Natural killer cell (primary cell): ENCODE measurements at regions not wholly inside any gene's neighbourhood (a gene's known extent, or its start where the extent isn't known, plus 50 kb on each side); places are given as distances from the start of the nearest gene placed in this dataset.

Source experiments
- ATAC-seq, 3 donors: fragments of 150-1000 bp in 2 of 3; fragments of 200-7000 bp in 1 of 3; cut with Tn5 transposase; 1 replicate in 1 of 3; 2 replicates in 2 of 3; pipeline ENCODE4 v1.10.0; 2021; ENCODE audit warnings: mild to moderate bottlenecking in 2 of 3, moderate library complexity in 2 of 3
- DNase-seq, 2 donors: peaks; one replicate each; pipeline versions ENCODE4 v3.0.0 to v3.0.0-alpha.2; 2013 to 2021; ENCODE audit warnings: mixed read lengths in 1 of 2
- H3K27ac ChIP-seq: one replicate; pipeline ENCODE4 v1.5.1; 2013; ENCODE audit warnings: mild to moderate bottlenecking, low read length
- H3K27me3 ChIP-seq: one replicate; pipeline ENCODE4 v1.6.1; 2013; ENCODE audit warnings: low read length; ENCODE audit not compliant: control insufficient read depth, insufficient read depth
- H3K36me3 ChIP-seq: one replicate; pipeline ENCODE4 v1.6.1; 2013; ENCODE audit warnings: low read length; ENCODE audit not compliant: control insufficient read depth, insufficient read depth
- H3K4me1 ChIP-seq: one replicate; pipeline ENCODE4 v1.6.1; 2013; ENCODE audit warnings: low read length; ENCODE audit not compliant: control insufficient read depth, insufficient read depth
- H3K4me3 ChIP-seq: one replicate; pipeline ENCODE4 v1.5.1; 2013; ENCODE audit warnings: low read length
- H3K9me3 ChIP-seq: one replicate; pipeline ENCODE4 v1.6.1; 2013; ENCODE audit warnings: low read length; ENCODE audit not compliant: control insufficient read depth, insufficient read depth
- H3K27ac Mint-ChIP-seq, 2 donors: one replicate each; pipeline ENCODE4 v1.8.0; 2022; ENCODE audit warnings: mild to moderate bottlenecking in 2 of 2, mixed read lengths in 2 of 2, moderate library complexity in 1 of 2
- H3K27me3 Mint-ChIP-seq, 2 donors: one replicate each; pipeline ENCODE4 v1.8.0; 2022; ENCODE audit warnings: low read depth in 2 of 2, mixed read lengths in 2 of 2
- H3K36me3 Mint-ChIP-seq: one replicate; pipeline ENCODE4 v1.8.0; 2022; ENCODE audit warnings: mixed read lengths
- H3K4me1 Mint-ChIP-seq, 2 donors: one replicate each; pipeline ENCODE4 v1.8.0; 2022; ENCODE audit warnings: mixed read lengths in 2 of 2
- H3K4me3 Mint-ChIP-seq: one replicate; pipeline ENCODE4 v1.8.0; 2022; ENCODE audit warnings: mild to moderate bottlenecking, moderate library complexity, mixed read lengths
- H3K9me3 Mint-ChIP-seq, 2 donors: one replicate each; pipeline ENCODE4 v1.8.0; 2022; ENCODE audit warnings: mixed read lengths in 2 of 2
- WGBS: methylation state at CpG from one replicate; pipeline ENCODE4 v1.1.7; 2013; ENCODE audit warnings: missing lambda C conversion rate; ENCODE audit not compliant: insufficient coverage; 5-methylcytosine and 5-hydroxymethylcytosine counted together
- intact Hi-C: fragments of 100-400 bp; cut with micrococcal nuclease; formaldehyde crosslinking; loops from one replicate; pipeline ENCODE4 v1.14.2; 2022
- TF ChIP-seq, protein P1 (sequence below): fragments of 200-600 bp; IDR thresholded peaks from one replicate; pipeline ENCODE4 v1.8.0; 2022; ENCODE audit warnings: antibody characterized with exemption

GRCh38 chr1:79207786-79208185, 201.3 kb upstream of the ADGRL4 start:
- H3K4me1 ChIP-seq: no peaks in the 10 kb centered on the region
- Mint-ChIP-seq H3K36me3 (no peaks in the 10 kb centered on the region), H3K9me3 (peaks cover 15 to 26% of the 10 kb centered on the region in 2 donors), H3K4me3 (no peak overlapping the region), H3K27me3 (no peaks in the 10 kb centered on the region), H3K4me1 (no peaks in the 10 kb centered on the region), H3K27ac (no peak overlapping the region)
- WGBS: 85% methylated on average over 2 of the region's 4 CpGs
- no peak overlapping the region for H3K27ac ChIP-seq
- H3K4me3 ChIP-seq: no peak overlapping the region
- intact Hi-C loops: no loop called here
- no peaks in the 10 kb centered on the region for H3K27me3 ChIP-seq
- H3K36me3 ChIP-seq: no peaks in the 10 kb centered on the region
- ATAC-seq (no peak), DNase-seq (no peak)
- no peaks in the 10 kb centered on the region for H3K9me3 ChIP-seq
- TF ChIP-seq, protein P1, sequence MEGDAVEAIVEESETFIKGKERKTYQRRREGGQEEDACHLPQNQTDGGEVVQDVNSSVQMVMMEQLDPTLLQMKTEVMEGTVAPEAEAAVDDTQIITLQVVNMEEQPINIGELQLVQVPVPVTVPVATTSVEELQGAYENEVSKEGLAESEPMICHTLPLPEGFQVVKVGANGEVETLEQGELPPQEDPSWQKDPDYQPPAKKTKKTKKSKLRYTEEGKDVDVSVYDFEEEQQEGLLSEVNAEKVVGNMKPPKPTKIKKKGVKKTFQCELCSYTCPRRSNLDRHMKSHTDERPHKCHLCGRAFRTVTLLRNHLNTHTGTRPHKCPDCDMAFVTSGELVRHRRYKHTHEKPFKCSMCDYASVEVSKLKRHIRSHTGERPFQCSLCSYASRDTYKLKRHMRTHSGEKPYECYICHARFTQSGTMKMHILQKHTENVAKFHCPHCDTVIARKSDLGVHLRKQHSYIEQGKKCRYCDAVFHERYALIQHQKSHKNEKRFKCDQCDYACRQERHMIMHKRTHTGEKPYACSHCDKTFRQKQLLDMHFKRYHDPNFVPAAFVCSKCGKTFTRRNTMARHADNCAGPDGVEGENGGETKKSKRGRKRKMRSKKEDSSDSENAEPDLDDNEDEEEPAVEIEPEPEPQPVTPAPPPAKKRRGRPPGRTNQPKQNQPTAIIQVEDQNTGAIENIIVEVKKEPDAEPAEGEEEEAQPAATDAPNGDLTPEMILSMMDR: no peak

DNA sequence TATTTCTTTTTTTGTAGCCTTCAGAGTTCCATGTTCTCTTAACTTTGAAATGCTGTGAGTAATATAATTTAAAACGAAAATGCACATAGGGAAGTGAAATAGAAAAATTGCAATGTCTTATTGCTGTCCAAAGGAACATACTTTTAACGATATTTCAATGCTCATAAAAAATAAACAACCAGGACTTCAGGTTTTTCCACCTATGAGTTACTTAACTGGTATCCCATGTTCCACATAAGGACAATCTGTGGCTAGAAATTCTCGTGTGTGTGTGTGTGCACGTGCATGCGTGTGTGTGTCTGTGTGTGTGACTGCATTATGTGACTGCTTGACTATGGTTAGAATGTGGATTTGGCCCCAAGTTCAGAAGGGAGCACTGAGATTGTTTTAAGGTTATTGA, 200.8 kb upstream of the ADGRL4 start:
- no peak for ATAC-seq
- Histone ChIP-seq H3K27me3 (no peaks in the 10 kb centered on the region), H3K4me3 (no peak overlapping the region), H3K9me3 (no peaks in the 10 kb centered on the region), H3K36me3 (no peaks in the 10 kb centered on the region), H3K27ac (no peak overlapping the region), H3K4me1 (no peaks in the 10 kb centered on the region)
- 77% methylated on average over 3 of the region's 5 CpGs for WGBS
- H3K27me3 Mint-ChIP-seq: no peaks in the 10 kb centered on the region
- TF ChIP-seq, protein P1: no peak
- H3K4me3 Mint-ChIP-seq: no peak overlapping the region
- H3K36me3 Mint-ChIP-seq: no peaks in the 10 kb centered on the region
- H3K27ac Mint-ChIP-seq: no peak overlapping the region
- H3K4me1 Mint-ChIP-seq: no peaks in the 10 kb centered on the region
- no peak for DNase-seq
- intact Hi-C loops: no loop called here
- H3K9me3 Mint-ChIP-seq: peaks cover 15 to 26% of the 10 kb centered on the region in 2 donors

DNA sequence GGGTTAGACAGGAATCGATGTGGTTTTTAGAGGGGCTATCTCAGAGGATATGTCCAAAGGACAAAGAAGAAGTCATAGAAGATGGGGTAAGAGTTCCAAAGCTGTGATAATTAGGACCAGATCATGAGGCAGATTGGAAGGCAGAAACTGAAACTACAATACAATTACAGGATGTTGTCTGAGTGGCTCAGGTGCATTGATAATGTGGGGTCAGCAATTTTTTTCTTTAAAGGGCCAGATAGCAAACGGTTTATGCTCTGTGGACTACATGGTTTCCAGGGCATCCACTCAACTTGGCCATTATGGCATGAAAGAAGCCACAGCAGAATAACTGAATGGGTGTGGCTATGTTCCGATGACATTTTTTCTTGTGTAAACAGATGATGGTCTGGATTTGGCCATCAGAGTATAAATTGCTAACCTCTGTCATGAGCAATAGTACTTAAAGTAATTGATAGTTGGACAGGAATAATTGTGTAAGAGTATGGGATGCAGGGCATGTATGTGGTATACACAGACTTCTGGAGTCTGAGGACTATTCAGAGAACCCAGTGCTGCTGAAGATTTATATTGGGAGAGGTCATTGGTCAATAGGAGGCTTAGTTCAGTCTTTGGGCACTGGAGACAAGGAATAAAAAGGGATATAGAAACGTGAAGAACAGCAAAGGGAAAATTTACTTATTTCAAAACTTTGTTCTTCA, 198.4 kb upstream of the ADGRL4 start:
- whole genome bisulfite sequencing: 79% methylated on average over 3 of the region's 4 CpGs
- no peak for ATAC-seq
- no peak overlapping the region for H3K4me3 Mint-ChIP-seq
- Histone ChIP-seq H3K27me3 (no peaks in the 10 kb centered on the region), H3K4me1 (no peaks in the 10 kb centered on the region), H3K27ac (no peak overlapping the region), H3K4me3 (no peak overlapping the region), H3K9me3 (no peaks in the 10 kb centered on the region), H3K36me3 (no peaks in the 10 kb centered on the region)
- H3K36me3 Mint-ChIP-seq: no peaks in the 10 kb centered on the region
- peaks cover 9 to 17% of the 10 kb centered on the region in 2 donors for H3K9me3 Mint-ChIP-seq
- intact Hi-C loops: no loop called here
- TF ChIP-seq, protein P1: no peak
- DNase-seq: no peak
- H3K4me1 Mint-ChIP-seq: no peaks in the 10 kb centered on the region
- no peak overlapping the region for H3K27ac Mint-ChIP-seq
- H3K27me3 Mint-ChIP-seq: no peaks in the 10 kb centered on the region

DNA sequence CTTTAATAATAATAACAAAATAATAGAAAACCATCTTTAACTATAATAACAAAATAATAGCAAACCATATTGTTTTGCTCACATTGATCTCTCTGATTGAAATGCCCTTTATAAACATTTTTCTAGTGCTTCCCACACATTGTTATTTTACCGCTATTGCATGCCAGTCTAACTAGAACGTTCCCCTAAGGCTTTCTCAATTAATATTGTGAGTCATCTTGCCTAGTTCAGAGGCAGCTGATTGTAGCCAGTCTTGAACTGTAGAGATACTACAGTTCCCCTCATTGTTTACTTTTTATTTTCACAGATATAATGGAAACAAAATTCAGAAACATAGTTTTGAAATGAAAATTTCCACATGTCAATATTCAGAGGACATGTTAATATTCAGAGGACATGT, 192.3 kb upstream of the ADGRL4 start:
- H3K27ac Mint-ChIP-seq: no peak overlapping the region
- H3K27ac ChIP-seq: no peak overlapping the region
- DNase-seq: no peak
- H3K4me1 Mint-ChIP-seq: no peaks in the 10 kb centered on the region
- no peak overlapping the region for H3K4me3 ChIP-seq
- TF ChIP-seq, protein P1: no peak
- no peak for ATAC-seq
- no peak overlapping the region for H3K4me3 Mint-ChIP-seq
- no peaks in the 10 kb centered on the region for H3K27me3 ChIP-seq
- no peaks in the 10 kb centered on the region for H3K4me1 ChIP-seq
- WGBS: 0% methylated on average over 2 of the region's 2 CpGs
- H3K27me3 Mint-ChIP-seq: no peaks in the 10 kb centered on the region
- intact Hi-C loops: no loop called here
- no peaks in the 10 kb centered on the region for H3K36me3 Mint-ChIP-seq
- no peaks in the 10 kb centered on the region for H3K9me3 ChIP-seq
- H3K9me3 Mint-ChIP-seq: peaks cover 5 to 7% of the 10 kb centered on the region in 2 donors
- H3K36me3 ChIP-seq: no peaks in the 10 kb centered on the region
